Liver (tissue), 8 donors: ENCODE measurements at regions not wholly inside any gene's neighbourhood (a gene's known extent, or its start where the extent isn't known, plus 50 kb on each side); places are given as distances from the start of the nearest gene placed in this dataset.

ENCODE experiments used
- DNase-seq: peaks from one replicate; pipeline ENCODE4 v3.0.0-alpha.2; 2017; ENCODE audit warnings: low spot score
- H3K27ac ChIP-seq, 2 donors: one replicate each; pipeline ENCODE4 v1.7.0; 2013; ENCODE audit warnings: inconsistent platforms in 2 of 2, low read length in 2 of 2, control low read depth in 1 of 2, low read depth in 1 of 2, mild to moderate bottlenecking in 1 of 2
- H3K27me3 ChIP-seq, 4 donors: one replicate each; pipeline versions ENCODE4 v1.6.1 to v1.7.0; 2013; ENCODE audit warnings: low read length in 3 of 4, inconsistent platforms in 1 of 4, mild to moderate bottlenecking in 1 of 4, moderate library complexity in 1 of 4; ENCODE audit not compliant: control insufficient read depth in 4 of 4, insufficient read depth in 4 of 4
- H3K36me3 ChIP-seq, 4 donors: one replicate each; pipeline versions ENCODE4 v1.6.1 to v1.7.0; 2013; ENCODE audit warnings: low read length in 3 of 4, mild to moderate bottlenecking in 3 of 4, low read depth in 1 of 4, moderate library complexity in 1 of 4; ENCODE audit not compliant: control insufficient read depth in 4 of 4, insufficient read depth in 3 of 4
- H3K4me1 ChIP-seq, 4 donors: one replicate each; pipeline versions ENCODE4 v1.6.1 to v1.7.0; 2013; ENCODE audit warnings: low read length in 3 of 4, mild to moderate bottlenecking in 3 of 4, moderate library complexity in 1 of 4; ENCODE audit not compliant: control insufficient read depth in 4 of 4, insufficient read depth in 4 of 4
- H3K4me3 ChIP-seq, 3 donors: one replicate each; pipeline versions ENCODE4 v1.6.1 to v1.7.0; 2013; ENCODE audit warnings: low read length in 3 of 3, control low read depth in 1 of 3, low read depth in 1 of 3, mild to moderate bottlenecking in 1 of 3
- H3K9ac ChIP-seq, 2 donors: one replicate each; pipeline ENCODE4 v1.7.0; 2013; ENCODE audit warnings: low read length in 2 of 2, mild to moderate bottlenecking in 2 of 2, moderate library complexity in 2 of 2, control low read depth in 1 of 2, low read depth in 1 of 2
- H3K9me3 ChIP-seq, 4 donors: one replicate each; pipeline versions ENCODE4 v1.6.1 to v1.7.0; 2013; ENCODE audit warnings: low read length in 3 of 4; ENCODE audit not compliant: control insufficient read depth in 4 of 4
- ATF3 ChIP-seq: IDR thresholded peaks from 2 replicates; pipeline ENCODE4 v1.6.1; 2016; ENCODE audit warnings: antibody characterized with exemption
- CTCF ChIP-seq: fragments of 150-350 bp; IDR thresholded peaks from 2 replicates; pipeline ENCODE4 v1.5.1; 2017; ENCODE audit warnings: improper control_type of control experiment, low read depth, low read length; ENCODE audit not compliant: missing input control
- EGR1 ChIP-seq, 2 donors: IDR thresholded peaks; 2 replicates each; pipeline ENCODE4 v1.6.1; 2016 to 2018; ENCODE audit warnings: antibody characterized with exemption in 2 of 2, low read depth in 2 of 2
- FOXA1 ChIP-seq: IDR thresholded peaks from 2 replicates; pipeline ENCODE4 v1.6.1; 2016; ENCODE audit warnings: antibody characterized with exemption
- FOXA2 ChIP-seq: IDR thresholded peaks from 2 replicates; pipeline ENCODE4 v1.6.1; 2016; ENCODE audit warnings: antibody characterized with exemption
- GABPA ChIP-seq, 2 donors: IDR thresholded peaks in 1 of 2; conservative IDR thresholded peaks in 1 of 2; 2 replicates each; pipeline ENCODE4 v1.6.1; 2016; ENCODE audit warnings: antibody characterized with exemption in 2 of 2, mild to moderate bottlenecking in 1 of 2, moderate library complexity in 1 of 2
- HNF4A ChIP-seq, 2 donors: conservative IDR thresholded peaks; 2 replicates each; pipeline ENCODE4 v1.6.1; 2016; ENCODE audit warnings: antibody characterized with exemption in 2 of 2, mild to moderate bottlenecking in 2 of 2
- HNF4G ChIP-seq: IDR thresholded peaks from 2 replicates; pipeline ENCODE4 v1.6.1; 2016; ENCODE audit warnings: antibody characterized with exemption
- JUND ChIP-seq, 2 donors: IDR thresholded peaks; 2 replicates each; pipeline ENCODE4 v1.6.1; 2016; ENCODE audit warnings: antibody characterized with exemption in 2 of 2
- MAX ChIP-seq: IDR thresholded peaks from 2 replicates; pipeline ENCODE4 v1.6.1; 2016; ENCODE audit warnings: antibody characterized with exemption
- NR2F2 ChIP-seq: IDR thresholded peaks from 2 replicates; pipeline ENCODE4 v1.6.1; 2016; ENCODE audit warnings: antibody characterized with exemption
- RAD21 ChIP-seq, 2 donors: IDR thresholded peaks; 2 replicates each; pipeline ENCODE4 v1.6.1; 2016; ENCODE audit warnings: antibody characterized with exemption in 2 of 2, mild to moderate bottlenecking in 2 of 2
- REST ChIP-seq: IDR thresholded peaks from 2 replicates; pipeline ENCODE4 v1.6.1; 2016; ENCODE audit warnings: antibody characterized with exemption, mild to moderate bottlenecking
- RXRA ChIP-seq, 2 donors: IDR thresholded peaks; 2 replicates each; pipeline ENCODE4 v1.6.1; 2017 to 2018; ENCODE audit warnings: antibody characterized with exemption in 2 of 2, mild to moderate bottlenecking in 1 of 2
- SP1 ChIP-seq: IDR thresholded peaks from 2 replicates; pipeline ENCODE4 v1.6.1; 2018; ENCODE audit warnings: antibody characterized with exemption, mild to moderate bottlenecking
- TAF1 ChIP-seq: conservative IDR thresholded peaks from 2 replicates; pipeline ENCODE4 v1.6.1; 2016; ENCODE audit warnings: antibody characterized with exemption, mild to moderate bottlenecking
- YY1 ChIP-seq: IDR thresholded peaks from 2 replicates; pipeline ENCODE4 v1.6.1; 2016; ENCODE audit warnings: antibody characterized with exemption, mild to moderate bottlenecking
- ZBTB33 ChIP-seq: IDR thresholded peaks from 2 replicates; pipeline ENCODE4 v1.6.1; 2016; ENCODE audit warnings: antibody characterized with exemption
- WGBS: extraction: QIAGEN DNeasy Blood & Tissue Kit; methylation state at CpG from one replicate; pipeline ENCODE4 v1.1.7; 2013; 5-methylcytosine and 5-hydroxymethylcytosine counted together
- donor health status: healthy.
- donor health status: healthy.
- donor health status: healthy.
- donor health status: healthy.
- donor health status: healthy.

- no peak overlapping the region for H3K27ac ChIP-seq
- H3K36me3 ChIP-seq: no peaks in the 10 kb centered on the region
- TF ChIP-seq YY1: no peak
- TF ChIP-seq HNF4A (conservative IDR thresholded peaks at IDR 0.05): no peak
- TF ChIP-seq HNF4G: no peak
- no peak for TF ChIP-seq JUND (IDR thresholded peaks at IDR 0.05)
- no peak for TF ChIP-seq CTCF
- no peak for TF ChIP-seq GABPA (IDR thresholded peaks at IDR 0.05 in 1 of 2, conservative IDR thresholded peaks at IDR 0.05 in 1 of 2)
- no peak for TF ChIP-seq ATF3
- TF ChIP-seq RXRA (IDR thresholded peaks at IDR 0.05): no peak
- TF ChIP-seq REST: no peak
- no peak for TF ChIP-seq TAF1
- TF ChIP-seq RAD21 (IDR thresholded peaks at IDR 0.05): no peak
- TF ChIP-seq NR2F2: no peak
- no peak for TF ChIP-seq FOXA1
- TF ChIP-seq FOXA2: no peak
- no peak for TF ChIP-seq MAX
- no peak for TF ChIP-seq ZBTB33
- no peak for TF ChIP-seq SP1
- no peak for TF ChIP-seq EGR1 (IDR thresholded peaks at IDR 0.05; ENCODE audit: low read depth in 2 of 2)
- peaks cover 0 to 3% (median 0%) of the 10 kb centered on the region in 4 donors for H3K4me1 ChIP-seq
- H3K9me3 ChIP-seq: no peaks in the 10 kb centered on the region
- H3K27me3 ChIP-seq: no peaks in the 10 kb centered on the region
- no peak for DNase-seq
- H3K4me3 ChIP-seq: no peak overlapping the region
- no peak overlapping the region for H3K9ac ChIP-seq
Measured at GRCh38 chr18:55093295-55093694, 134.0 kb upstream of the CCDC68 start.

- no peak for DNase-seq
- no peak overlapping the region for H3K9ac ChIP-seq
- WGBS: 92% methylated on average over 4 of the region's 4 CpGs
- TF ChIP-seq SP1 (no peak), RXRA (IDR thresholded peaks at IDR 0.05) (no peak), FOXA1 (no peak), HNF4G (no peak), YY1 (no peak), JUND (IDR thresholded peaks at IDR 0.05) (no peak), NR2F2 (no peak), HNF4A (conservative IDR thresholded peaks at IDR 0.05) (no peak), REST (no peak), ZBTB33 (no peak)
Measured at GRCh38 chr18:55092166-55092565, 132.9 kb upstream of the CCDC68 start.

More at GRCh38 chr18:55092166-55092565, 132.9 kb upstream of the CCDC68 start:
- Histone ChIP-seq H3K27me3 (no peaks in the 10 kb centered on the region), H3K4me1 (peaks cover 0 to 3% (median 0%) of the 10 kb centered on the region in 4 donors), H3K36me3 (no peaks in the 10 kb centered on the region), H3K9me3 (no peaks in the 10 kb centered on the region), H3K27ac (no peak overlapping the region), H3K4me3 (no peak overlapping the region)
